Islet precursor cell (in vitro differentiated cells): ENCODE measurements at regions not wholly inside any gene's neighbourhood (a gene's known extent, or its start where the extent isn't known, plus 50 kb on each side); places are given as distances from the start of the nearest gene placed in this dataset.
"Not testable (repeated sequence)": the region's sequence is repeated elsewhere in the genome, so short reads cannot be mapped to it uniquely, and the experiment has no call there.

Experiments used
- DNase-seq: peaks from one replicate; pipeline ENCODE4 v3.0.0-alpha.2; 2018

GRCh38 chr11:67803519-67803918, 129.1 kb upstream of the ALDH3B2 start:
- DNase-seq = not testable (repeated sequence)

- not testable (repeated sequence) for DNase-seq
Measured at GRCh38 chr11:67803055-67803454, 128.6 kb upstream of the ALDH3B2 start.

- not testable (repeated sequence) for DNase-seq
Measured at GRCh38 chr11:67802623-67803022, 128.2 kb upstream of the ALDH3B2 start.

- not testable (repeated sequence) for DNase-seq
Measured at GRCh38 chr11:67801397-67801796, 127.0 kb upstream of the ALDH3B2 start.

- DNase-seq = not testable (repeated sequence)
Measured at GRCh38 chr11:67800591-67800990, 126.2 kb upstream of the ALDH3B2 start.

- DNase-seq = not testable (repeated sequence)
Measured at GRCh38 chr11:67799808-67800207, 125.4 kb upstream of the ALDH3B2 start.

- DNase-seq = not testable (repeated sequence)
Measured at GRCh38 chr11:67797726-67798521, 123.5 kb upstream of the ALDH3B2 start.

- DNase-seq = no peak
Measured at GRCh38 chr11:67795746-67796145, 121.3 kb upstream of the ALDH3B2 start.

GRCh38 chr11:67793750-67794149, 119.3 kb upstream of the ALDH3B2 start:
- not testable (repeated sequence) for DNase-seq

GRCh38 chr11:67792273-67792990, 118.0 kb upstream of the ALDH3B2 start:
- peak; percentile 57 for DNase-seq

- DNase-seq = not testable (repeated sequence)
Measured at GRCh38 chr11:67791598-67792170, 117.3 kb upstream of the ALDH3B2 start.

GRCh38 chr11:67788341-67788695, 113.9 kb upstream of the ALDH3B2 start:
- not testable (repeated sequence) for DNase-seq

- DNase-seq = not testable (repeated sequence)
Measured at GRCh38 chr11:67787681-67788340, 113.4 kb upstream of the ALDH3B2 start.

GRCh38 chr11:67781967-67782366, 107.5 kb upstream of the ALDH3B2 start:
- not testable (repeated sequence) for DNase-seq

- not testable (repeated sequence) for DNase-seq
Measured at GRCh38 chr11:67781506-67781905, 107.1 kb upstream of the ALDH3B2 start.

GRCh38 chr11:67780056-67780455, 105.6 kb upstream of the ALDH3B2 start:
- no peak for DNase-seq

GRCh38 chr11:67779189-67779875, 104.9 kb upstream of the ALDH3B2 start:
- DNase-seq = not testable (repeated sequence)

- no peak for DNase-seq
Measured at GRCh38 chr11:67776852-67777520, 102.6 kb upstream of the ALDH3B2 start.

GRCh38 chr11:67774175-67774574, 99.8 kb upstream of the ALDH3B2 start:
- not testable (repeated sequence) for DNase-seq

- not testable (repeated sequence) for DNase-seq
Measured at GRCh38 chr11:67768001-67768730, 93.7 kb upstream of the ALDH3B2 start.

GRCh38 chr11:67761211-67761610, 86.8 kb upstream of the ALDH3B2 start:
- not testable (repeated sequence) for DNase-seq
